ENCODE measurements at regions not wholly inside any gene's neighbourhood (a gene's known extent, or its start where the extent isn't known, plus 50 kb on each side); places are given as distances from the start of the nearest gene placed in this dataset.

- no peak overlapping the region for H3K4me3 ChIP-seq (ENCODE audit: insufficient read depth, low read length)
- H3K4me2 ChIP-seq (ENCODE audit: insufficient read depth, low read length) = no peak overlapping the region
- no peaks in the 10 kb centered on the region for H3K4me1 ChIP-seq (ENCODE audit: insufficient read depth, low read length)
- H3K27me3 ChIP-seq (ENCODE audit: insufficient read depth, low read length) = no peaks in the 10 kb centered on the region
- no peak for TF ChIP-seq CTCF (IDR thresholded peaks at IDR 0.05; ENCODE audit: extremely low read depth, low read depth, low read length)
- no peak for DNase-seq (ENCODE audit: insufficient read length, low spot score, missing footprints)
- H3K9me3 ChIP-seq (ENCODE audit: low read depth, low read length) = no peaks in the 10 kb centered on the region
- no peak overlapping the region for H3K27ac ChIP-seq (ENCODE audit: low read depth, low read length)
- no peaks in the 10 kb centered on the region for H3K36me3 ChIP-seq (ENCODE audit: insufficient read depth, low read length)
- no peak overlapping the region for H2AFZ ChIP-seq (ENCODE audit: low read length)
- H4K20me1 ChIP-seq (ENCODE audit: insufficient read depth, low read length) = no peaks in the 10 kb centered on the region
- no peaks in the 10 kb centered on the region for H3K79me2 ChIP-seq (ENCODE audit: insufficient read depth, low read length)
Observed at GRCh38 chr18:73414069-73414468, 546.3 kb upstream of the NETO1 start.

GRCh38 chr18:73409242-73409641 lies 541.5 kb upstream of the NETO1 start:
- H3K27ac ChIP-seq (ENCODE audit: low read depth, low read length) = no peak overlapping the region
- H3K27me3 ChIP-seq (ENCODE audit: insufficient read depth, low read length) = no peaks in the 10 kb centered on the region
- no peaks in the 10 kb centered on the region for H3K9me3 ChIP-seq (ENCODE audit: low read depth, low read length)
- DNase-seq (ENCODE audit: insufficient read length, low spot score, missing footprints) = no peak
- no peaks in the 10 kb centered on the region for H3K4me1 ChIP-seq (ENCODE audit: insufficient read depth, low read length)
- TF ChIP-seq CTCF (IDR thresholded peaks at IDR 0.05; ENCODE audit: extremely low read depth, low read depth, low read length) = no peak
- H3K36me3 ChIP-seq (ENCODE audit: insufficient read depth, low read length) = no peaks in the 10 kb centered on the region
- no peak overlapping the region for H2AFZ ChIP-seq (ENCODE audit: low read length)
- no peak overlapping the region for H3K4me2 ChIP-seq (ENCODE audit: insufficient read depth, low read length)
- H3K79me2 ChIP-seq (ENCODE audit: insufficient read depth, low read length) = no peaks in the 10 kb centered on the region
- H3K4me3 ChIP-seq (ENCODE audit: insufficient read depth, low read length) = no peak overlapping the region
- H4K20me1 ChIP-seq (ENCODE audit: insufficient read depth, low read length) = no peaks in the 10 kb centered on the region

GRCh38 chr18:73408469-73408868 lies 540.7 kb upstream of the NETO1 start:
- no peaks in the 10 kb centered on the region for H3K27me3 ChIP-seq (ENCODE audit: insufficient read depth, low read length)
- H3K79me2 ChIP-seq (ENCODE audit: insufficient read depth, low read length) = no peaks in the 10 kb centered on the region
- TF ChIP-seq CTCF (IDR thresholded peaks at IDR 0.05; ENCODE audit: extremely low read depth, low read depth, low read length) = no peak
- H3K4me3 ChIP-seq (ENCODE audit: insufficient read depth, low read length) = no peak overlapping the region
- no peaks in the 10 kb centered on the region for H4K20me1 ChIP-seq (ENCODE audit: insufficient read depth, low read length)
- H3K36me3 ChIP-seq (ENCODE audit: insufficient read depth, low read length) = no peaks in the 10 kb centered on the region
- no peak overlapping the region for H2AFZ ChIP-seq (ENCODE audit: low read length)
- no peaks in the 10 kb centered on the region for H3K4me1 ChIP-seq (ENCODE audit: insufficient read depth, low read length)
- no peak overlapping the region for H3K27ac ChIP-seq (ENCODE audit: low read depth, low read length)
- no peak for DNase-seq (ENCODE audit: insufficient read length, low spot score, missing footprints)
- no peaks in the 10 kb centered on the region for H3K9me3 ChIP-seq (ENCODE audit: low read depth, low read length)
- no peak overlapping the region for H3K4me2 ChIP-seq (ENCODE audit: insufficient read depth, low read length)

- Histone ChIP-seq H4K20me1 (ENCODE audit: insufficient read depth, low read length) (no peaks in the 10 kb centered on the region), H3K27me3 (ENCODE audit: insufficient read depth, low read length) (no peaks in the 10 kb centered on the region), H3K36me3 (ENCODE audit: insufficient read depth, low read length) (no peaks in the 10 kb centered on the region), H3K9me3 (ENCODE audit: low read depth, low read length) (no peaks in the 10 kb centered on the region), H2AFZ (ENCODE audit: low read length) (no peak overlapping the region), H3K4me3 (ENCODE audit: insufficient read depth, low read length) (no peak overlapping the region), H3K4me1 (ENCODE audit: insufficient read depth, low read length) (no peaks in the 10 kb centered on the region), H3K27ac (ENCODE audit: low read depth, low read length) (no peak overlapping the region), H3K79me2 (ENCODE audit: insufficient read depth, low read length) (no peaks in the 10 kb centered on the region), H3K4me2 (ENCODE audit: insufficient read depth, low read length) (no peak overlapping the region)
- TF ChIP-seq CTCF (IDR thresholded peaks at IDR 0.05; ENCODE audit: extremely low read depth, low read depth, low read length) = no peak
- DNase-seq (ENCODE audit: insufficient read length, low spot score, missing footprints) = no peak
Observed at GRCh38 chr18:73407506-73407905, 539.7 kb upstream of the NETO1 start.

All from osteoblast (primary cell).